RCC 7860 (cell line): ENCODE measurements at regions not wholly inside any gene's neighbourhood (a gene's known extent, or its start where the extent isn't known, plus 50 kb on each side); places are given as distances from the start of the nearest gene placed in this dataset.
"Not testable (repeated sequence)": the region's sequence is repeated elsewhere in the genome, so short reads cannot be mapped to it uniquely, and the experiment has no call there.

ENCODE experiments used
- DNase-seq: peaks from one replicate; pipeline ENCODE4 v3.0.0-alpha.2; 2015; ENCODE audit warnings: low spot score
- FAIRE-seq: peaks from 2 replicates; lab custom pipeline; 2012; peaks lifted over from hg19 to GRCh38; lab: Jason Lieb, UNC

DNA sequence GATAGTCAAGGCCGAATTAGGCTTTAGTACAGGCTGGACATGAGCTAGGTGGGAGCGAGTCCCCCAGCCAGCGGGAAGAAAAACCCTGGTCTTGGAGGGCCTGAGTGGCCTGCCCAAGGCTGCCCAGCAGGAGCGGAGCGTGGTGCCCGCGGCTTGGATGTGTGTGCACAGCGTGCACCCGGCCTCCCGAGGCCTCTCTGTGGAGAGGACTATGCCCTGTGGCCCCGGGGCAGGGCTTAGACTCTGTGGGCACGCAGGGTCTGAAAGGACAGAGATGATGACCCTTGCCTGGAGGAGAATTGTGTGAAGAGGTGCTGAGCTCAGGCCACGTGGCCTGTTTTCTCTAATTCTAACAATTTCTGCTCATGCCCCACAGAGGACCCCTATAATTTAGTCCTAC lies 124.6 kb upstream of the IQSEC1 start:
- DNase-seq (no peak), FAIRE-seq (no peak)

DNA sequence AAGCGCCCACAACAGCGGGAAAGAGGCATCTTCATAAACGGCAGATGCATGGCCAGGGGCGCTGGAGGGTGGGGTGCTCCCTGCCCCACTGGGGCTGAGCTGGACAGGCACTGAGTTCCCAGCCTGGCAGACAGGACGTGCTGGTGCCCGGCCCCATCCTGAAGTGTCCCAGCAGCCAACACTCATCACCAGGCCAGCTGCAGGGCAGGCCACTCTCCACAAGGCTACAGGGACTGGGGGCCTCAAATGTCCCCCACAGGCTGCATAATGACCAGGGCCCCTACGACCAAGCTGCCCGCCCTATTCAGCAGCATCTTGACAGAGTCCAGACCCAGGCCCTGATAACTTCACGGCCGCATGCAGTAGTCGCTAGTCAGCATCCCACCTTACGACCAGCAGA lies 124.1 kb upstream of the IQSEC1 start:
- no peak for FAIRE-seq
- DNase-seq: no peak

DNA sequence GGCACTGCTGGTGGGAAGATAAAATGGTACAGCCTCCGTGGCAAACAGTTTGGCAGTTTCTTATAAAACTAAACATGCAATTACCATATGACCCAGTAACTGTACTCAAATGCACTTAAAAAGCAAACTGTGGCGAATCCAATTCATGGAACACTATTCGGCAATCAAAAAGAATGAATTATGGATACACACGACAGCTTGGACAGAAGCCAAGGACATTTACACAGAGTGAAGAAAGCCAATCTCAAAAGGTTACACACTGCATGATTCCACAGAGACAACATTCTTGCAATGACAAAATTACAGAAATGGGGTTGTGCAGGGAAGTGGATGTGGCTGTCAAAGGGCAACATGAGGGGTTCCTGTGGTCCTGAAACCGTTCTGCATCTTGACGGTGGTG lies 122.1 kb upstream of the IQSEC1 start:
- no peak for DNase-seq
- FAIRE-seq: no peak

DNA sequence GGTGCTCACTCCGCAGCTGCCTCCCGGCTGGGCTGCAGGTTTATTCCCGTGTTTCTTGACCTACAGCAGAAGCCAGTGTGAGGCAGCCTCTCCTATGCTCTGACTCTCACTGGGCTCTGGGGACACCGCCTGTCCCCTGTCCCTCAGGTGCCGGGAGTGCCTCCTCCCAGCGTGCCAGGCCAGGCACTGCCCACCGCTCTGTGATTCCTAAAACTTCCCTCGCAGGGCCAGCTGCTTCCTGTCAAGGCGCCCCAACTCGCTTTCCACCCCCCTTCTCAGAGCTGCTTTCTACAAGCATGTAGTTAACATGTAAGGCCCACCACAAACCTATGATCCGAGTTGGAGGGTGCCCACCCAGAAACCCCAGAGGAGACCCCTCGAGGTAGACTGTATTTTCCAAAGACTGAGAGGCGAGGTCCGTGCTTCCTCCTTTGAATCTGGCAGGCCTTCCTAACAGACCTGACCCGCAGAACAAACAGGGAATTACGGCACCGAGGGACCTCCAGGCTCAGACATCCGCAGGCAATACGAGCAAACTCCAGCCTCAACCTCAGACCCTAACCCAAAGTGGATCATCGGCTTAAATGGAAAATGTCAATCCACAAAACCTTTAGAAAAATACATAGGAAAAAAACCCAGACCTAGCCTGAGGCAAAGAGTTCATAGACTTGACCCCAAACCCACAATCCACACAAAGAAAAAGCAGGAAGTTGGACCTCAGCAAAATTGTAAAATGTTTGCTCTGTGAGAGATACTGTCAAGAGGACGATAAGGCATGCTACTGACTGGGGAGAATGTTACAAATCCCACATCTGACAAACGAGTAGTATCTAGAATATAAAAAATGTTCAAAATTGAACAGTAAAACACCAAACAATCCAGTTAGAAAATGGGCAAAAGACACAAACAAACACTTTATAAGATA lies 121.3 kb upstream of the IQSEC1 start:
- DNase-seq: no peak
- FAIRE-seq: no peak

DNA sequence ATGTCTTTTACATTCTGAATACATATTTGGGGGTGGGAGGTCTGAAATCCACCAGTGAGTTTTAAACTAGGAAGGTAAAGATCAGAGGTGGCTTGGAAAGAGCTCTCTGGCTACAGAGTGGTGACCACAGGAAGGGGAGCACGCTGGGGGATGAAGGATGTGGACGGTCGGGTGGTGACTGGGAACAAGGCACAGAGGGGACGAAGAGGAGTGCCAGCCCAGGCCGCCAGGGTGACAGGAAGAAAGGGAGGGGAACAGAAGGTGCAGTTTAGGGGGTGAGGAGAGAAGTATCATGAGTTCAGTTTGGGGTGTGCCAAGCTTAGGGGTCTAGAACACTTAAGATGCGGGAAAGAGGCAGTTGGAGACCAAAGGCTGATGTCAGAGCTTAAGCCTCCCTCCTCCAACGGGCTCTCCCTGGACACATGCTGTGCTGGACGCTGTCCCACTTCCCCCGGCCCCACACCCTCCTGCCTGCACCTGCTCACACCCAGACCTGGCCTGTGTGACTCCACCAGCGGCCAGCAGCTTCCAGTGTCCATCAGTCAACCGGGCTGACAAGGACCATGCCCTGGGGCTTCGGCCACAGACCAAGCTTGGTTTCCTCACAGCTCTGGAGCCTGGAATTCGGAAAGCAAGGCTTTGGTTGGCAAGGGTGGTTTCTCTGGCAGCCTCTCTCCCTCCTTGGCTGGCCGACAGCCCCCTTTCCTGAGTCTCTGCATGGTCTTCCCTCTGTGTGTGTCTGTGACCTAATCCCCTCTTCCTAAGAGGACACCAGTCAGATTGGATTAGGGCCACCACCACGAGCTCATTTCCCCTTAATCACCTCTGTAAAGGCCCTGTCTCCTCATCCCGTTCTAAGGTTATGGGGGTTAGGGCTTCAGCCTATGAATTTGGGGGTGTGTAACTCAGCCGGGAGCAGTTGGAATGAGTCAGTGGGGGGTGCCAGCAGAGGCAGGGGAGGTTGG lies 120.4 kb upstream of the IQSEC1 start:
- no peak for FAIRE-seq
- DNase-seq: no peak

DNA sequence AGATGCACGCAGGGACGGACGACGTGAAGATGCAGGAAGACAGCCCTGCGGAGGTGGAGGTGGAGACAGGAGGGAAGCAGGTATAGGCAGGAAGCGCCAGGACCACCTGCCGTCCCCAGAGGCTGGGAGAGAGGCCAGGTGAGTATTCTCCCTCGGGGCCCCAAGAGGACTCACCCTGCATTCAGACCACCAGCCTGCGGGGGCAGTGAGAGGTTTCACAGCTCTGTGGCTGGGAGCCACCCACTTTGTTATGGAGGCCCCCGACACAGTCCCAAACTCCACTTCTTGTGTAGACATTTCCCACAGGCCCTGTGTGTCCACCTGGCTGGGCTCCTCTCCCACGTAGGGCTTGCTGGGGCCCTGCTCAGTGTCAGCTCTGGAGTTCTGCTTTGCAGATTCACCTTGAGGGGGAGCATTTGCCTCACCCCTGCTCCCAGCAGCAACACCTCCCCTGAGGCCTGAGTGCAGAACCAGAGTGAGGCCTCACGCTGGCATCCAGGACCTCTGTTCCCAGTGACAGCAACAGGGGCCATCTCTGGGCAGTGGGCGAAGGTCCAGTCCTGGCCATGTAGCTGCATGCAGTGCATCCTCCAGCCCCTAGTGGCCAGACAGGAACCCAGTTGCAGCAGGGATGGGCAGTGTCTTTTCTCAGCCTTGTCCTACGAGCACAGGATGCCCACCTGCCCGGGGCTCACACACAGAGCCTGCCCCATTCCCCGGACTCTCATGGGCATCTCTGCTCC lies 119.4 kb upstream of the IQSEC1 start:
- no peak for FAIRE-seq

DNA sequence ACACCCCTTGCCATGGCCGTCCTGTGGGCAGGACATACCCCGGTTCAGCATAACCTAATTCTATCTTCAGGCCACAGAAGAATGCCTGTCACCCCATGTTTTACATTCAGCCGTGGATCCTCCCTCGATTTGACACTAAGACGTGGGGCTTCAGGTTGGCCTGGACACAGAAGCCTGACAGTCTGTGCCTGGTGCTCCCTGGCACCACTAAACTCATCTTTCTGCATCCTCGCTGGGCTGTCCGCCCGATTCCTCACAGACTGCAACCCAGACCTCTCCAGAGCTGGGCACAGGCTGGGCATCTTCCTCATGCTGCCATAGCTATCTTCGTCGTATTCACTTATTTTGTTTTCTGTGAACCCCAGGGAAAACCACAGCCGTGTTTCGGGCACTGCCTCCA lies 117.8 kb upstream of the IQSEC1 start:
- DNase-seq (no peak), FAIRE-seq (no peak)

More for the DNA sequence above, 119.4 kb upstream of the IQSEC1 start:
- DNase-seq: no peak

DNA sequence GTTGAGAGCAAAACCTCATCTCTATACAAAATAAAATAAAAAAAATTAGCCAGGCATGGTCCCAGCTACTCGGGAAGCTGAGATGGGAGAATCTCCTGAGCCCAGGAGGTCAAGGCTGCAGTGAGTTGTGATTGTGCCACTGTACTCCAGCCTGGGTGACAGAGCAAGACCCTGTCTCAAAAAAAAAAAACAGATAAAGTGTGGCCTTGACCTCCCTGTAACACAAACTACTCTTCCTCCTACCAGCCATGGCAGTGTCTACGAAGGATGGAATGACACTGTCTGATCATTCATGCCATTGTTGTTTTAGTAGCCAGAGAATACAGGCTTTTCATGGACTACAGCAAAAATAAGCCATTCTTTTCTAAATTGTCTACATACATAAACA lies 117.1 kb upstream of the IQSEC1 start:
- no peak for FAIRE-seq
- DNase-seq: no peak

DNA sequence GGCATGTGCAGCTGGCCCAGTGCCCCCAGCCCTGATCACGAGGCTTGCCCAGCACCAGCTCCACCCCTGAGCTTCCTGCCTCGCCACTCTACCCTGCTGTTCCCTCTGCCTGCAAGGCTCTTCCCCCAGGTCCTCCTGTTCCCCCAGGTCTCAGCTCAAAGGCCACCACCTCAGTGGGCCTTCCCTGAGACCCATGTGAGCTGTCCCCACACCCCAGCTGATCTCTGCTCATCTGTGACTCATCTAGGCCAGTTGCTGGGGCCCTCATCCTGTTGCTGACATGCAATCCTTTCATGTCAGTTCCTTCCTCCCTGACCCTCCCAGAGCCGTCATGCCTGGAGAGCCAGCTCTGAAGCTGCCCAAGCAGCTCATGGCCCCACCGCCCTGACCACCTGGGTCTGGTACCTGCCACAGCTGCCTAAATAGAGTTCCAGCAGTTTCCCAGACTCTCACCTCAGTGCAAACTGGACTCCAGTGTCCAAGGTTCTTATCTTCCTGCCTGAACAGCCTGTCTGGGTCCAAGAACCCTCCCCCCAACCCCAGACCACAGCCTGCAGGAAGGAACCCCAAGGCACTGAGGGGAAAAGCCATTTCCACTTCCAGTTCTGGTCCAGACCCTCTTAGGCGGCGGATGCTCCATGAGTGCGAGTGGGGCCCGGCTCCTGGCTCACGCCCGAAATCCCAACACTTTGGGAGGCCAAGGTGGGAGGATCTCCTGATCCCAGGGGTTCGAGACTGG lies 116.6 kb upstream of the IQSEC1 start:
- DNase-seq: peak; percentile 25

DNA sequence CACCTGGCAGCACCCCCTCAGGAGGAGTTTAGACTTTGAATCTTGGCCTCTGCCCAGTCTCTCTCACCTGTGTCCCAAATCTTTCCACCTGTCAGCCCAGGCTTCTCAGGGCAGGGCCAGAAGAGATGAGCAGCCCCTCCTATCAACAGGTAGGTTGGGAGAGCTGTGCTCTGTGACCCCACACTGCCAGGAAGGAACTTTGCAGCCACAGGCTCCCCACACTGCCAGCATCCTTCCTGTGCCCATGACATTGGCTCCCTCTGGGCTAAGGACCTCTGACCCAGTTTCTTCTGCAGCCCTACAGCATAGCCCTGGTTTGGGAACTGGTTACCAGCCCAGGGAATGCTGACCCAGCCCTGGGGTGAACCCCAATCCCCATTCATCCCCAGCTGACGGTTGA lies 115.7 kb upstream of the IQSEC1 start:
- FAIRE-seq (no peak), DNase-seq (no peak)

More for the DNA sequence above, 116.6 kb upstream of the IQSEC1 start:
- no peak for FAIRE-seq

DNA sequence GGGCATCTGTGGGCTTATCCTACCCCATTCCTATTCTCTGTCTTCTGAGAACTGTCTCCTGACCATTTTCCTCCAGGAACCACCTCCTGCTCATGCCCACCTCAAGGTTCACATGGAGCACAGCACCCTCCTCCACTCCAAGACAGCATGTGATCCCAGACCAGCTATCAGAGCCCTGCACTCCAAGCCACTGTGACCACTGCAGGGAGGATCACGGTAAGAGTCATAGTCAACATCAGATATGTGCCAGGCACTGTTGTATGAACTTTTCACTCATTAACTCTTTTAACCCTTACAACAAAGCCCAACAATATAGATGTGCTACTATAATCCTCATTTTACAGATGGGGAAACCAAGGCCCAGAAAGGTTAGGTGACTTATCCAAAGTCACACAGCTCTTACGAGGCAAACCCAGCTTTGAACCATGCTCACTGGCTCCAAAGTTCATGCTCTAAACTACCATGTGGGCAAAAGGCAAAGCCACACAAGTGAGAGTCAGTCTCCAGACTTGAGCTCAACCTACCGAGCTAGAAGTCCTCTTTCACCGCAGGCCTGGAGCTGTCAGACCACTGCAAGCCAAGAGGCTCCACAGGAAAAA lies 115.1 kb upstream of the IQSEC1 start:
- FAIRE-seq (no peak), DNase-seq (no peak)

DNA sequence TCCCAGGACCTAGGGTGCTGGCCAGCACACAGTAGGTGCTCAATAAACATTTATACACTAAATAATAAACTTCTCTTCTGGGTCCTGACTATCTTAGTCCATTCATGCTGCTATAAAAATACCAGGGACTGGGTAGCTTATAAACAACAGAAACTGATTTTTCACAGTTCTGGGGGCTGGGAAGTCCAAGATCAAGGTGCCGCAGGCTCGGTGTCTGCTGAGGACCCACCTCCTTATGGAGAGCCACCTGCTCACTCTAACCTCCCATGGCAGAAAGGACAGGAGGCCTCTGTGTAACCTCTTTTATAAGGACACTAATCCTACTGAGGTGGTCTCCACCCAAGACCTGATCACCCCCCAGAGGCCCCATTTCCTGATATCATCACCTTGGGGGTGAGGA lies 114.4 kb upstream of the IQSEC1 start:
- FAIRE-seq (no peak), DNase-seq (no peak)

DNA sequence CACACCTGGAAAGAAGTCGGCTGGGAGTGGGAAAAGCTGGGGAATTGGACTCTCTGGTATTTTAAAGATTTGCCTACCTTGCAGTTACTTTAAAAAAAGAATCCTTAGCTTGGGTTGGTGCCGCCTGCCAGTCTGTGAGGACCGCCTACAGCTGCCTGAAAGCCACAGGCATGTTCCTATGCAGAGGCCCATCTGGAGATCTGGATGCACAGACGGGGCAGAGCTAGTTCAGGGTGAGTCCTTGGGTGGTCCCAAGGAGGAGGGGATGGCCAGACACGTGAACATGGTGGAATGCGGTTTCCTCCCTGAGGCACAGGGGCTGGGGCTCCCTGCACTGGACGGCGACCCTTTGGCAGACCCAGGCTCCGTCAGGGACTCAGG lies 113.2 kb upstream of the IQSEC1 start:
- FAIRE-seq: no peak
- no peak for DNase-seq

DNA sequence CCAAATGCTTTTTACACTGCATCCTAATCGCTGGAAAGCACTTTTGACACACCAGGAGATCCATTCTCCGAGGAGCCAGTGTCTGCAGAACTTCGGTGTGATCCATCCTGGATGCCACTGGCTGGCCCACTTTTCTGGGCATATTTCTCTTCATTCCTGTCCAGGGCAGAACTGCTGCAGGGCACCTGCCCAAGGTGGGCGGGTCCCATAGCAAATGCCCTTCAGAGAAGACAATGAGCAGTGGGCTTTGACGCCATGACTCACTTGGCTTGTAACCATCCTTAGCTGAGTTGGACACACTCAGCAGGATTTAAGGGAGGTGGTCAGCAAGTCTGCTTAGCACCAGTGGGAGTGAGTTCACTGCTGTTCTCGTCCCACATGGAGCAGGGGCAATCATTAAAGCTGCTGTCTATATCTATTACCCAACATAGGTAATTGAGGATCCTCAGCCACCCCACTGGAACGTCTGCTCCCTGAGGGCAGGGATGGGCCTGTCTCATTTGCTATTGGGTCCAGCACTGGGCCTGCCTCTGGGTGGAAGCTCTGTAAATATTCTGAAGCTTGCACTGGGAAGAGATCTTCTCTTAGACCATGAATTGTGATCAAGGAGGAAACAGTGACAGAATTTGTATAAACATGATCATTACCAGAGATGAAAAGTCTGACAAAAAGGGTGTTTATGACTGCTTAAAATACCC lies 112.7 kb upstream of the IQSEC1 start:
- FAIRE-seq (no peak), DNase-seq (no peak)

DNA sequence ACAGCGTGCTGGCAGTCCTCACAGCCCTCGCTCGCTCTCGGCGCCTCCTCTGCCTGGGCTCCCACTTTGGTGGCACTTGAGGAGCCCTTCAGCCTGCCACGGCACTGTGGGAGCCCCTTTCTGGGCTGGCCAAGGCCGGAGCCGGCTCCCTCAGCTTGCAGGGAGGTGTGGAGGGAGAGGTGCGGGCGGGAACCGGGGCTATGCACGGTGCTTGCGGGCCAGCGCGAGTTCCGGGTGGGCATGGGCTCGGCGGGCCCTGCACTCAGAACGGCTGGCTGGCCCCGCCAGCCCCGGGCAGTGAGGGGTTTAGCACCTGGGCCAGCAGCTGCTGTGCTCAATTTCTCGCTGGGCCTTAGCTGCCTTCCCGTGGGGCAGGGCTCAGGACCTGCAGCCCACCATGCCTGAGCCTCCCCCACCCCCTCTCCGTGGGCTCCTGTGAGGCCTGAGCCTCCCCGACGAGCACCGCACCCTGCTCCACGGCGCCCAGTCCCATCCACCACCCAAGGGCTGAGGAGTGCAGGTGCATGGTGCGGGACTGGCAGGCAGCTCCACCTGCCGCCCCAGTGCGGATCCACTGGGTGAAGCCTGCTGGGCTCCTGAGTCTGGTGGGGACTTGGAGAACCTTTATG lies 106.5 kb upstream of the IQSEC1 start:
- FAIRE-seq, DNase-seq: not testable (repeated sequence)

DNA sequence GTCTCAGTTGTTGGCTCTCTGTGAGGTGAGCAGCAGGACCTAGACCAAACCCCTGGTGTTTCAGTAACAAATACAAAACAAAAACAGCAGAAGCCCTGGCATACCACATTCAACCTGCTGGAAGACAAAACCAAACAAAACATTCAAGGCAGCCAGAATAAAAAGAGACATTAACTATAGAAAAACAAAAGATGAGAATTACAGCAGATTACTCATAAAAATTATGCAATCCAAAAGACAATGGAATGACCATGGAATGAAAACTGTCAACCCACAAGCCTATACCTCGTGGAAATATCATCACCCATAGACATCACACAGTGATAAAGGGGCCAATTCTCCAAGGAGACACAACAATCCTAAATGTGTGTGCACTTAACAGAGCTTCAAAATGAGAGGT lies 106.0 kb upstream of the IQSEC1 start:
- DNase-seq: no peak
- FAIRE-seq: no peak

DNA sequence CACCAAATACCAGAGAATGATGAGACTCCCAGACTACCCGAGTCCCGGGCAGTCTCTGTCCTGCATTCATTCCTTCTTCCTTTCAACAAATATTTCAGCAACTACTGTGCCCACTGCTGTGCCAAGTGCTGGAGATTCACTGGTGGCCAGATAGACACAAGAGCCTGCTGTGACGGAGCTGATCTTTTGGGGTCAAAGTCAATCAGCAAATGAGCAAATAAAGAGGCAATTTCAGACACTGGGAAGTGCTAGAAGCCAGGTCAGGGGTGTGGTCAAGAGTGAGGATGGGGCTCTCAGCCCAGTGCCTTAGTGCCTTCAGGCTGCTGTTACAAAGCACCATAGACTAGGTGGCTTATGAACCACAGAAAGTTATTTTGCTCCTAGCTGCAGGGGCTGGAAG lies 104.9 kb upstream of the IQSEC1 start:
- FAIRE-seq (no peak), DNase-seq (no peak)

DNA sequence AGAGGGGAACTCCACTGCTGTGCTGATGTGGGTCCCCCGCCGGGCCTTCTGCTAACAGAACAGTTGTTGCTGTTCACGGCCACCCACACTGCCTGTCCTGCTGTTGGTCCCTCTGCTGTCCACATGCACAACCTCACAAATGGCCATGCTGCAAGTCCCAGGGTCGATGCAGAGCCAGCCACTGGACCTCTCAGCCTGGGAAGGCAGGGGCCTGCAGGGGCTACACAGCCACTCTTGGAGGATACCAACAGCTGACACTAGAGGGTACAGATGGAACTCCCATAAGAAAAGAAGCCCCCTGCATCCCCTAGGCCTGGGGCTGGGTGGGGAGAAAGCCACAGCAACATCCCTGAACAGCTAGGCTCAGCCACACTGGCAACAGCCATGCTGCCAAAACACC lies 104.4 kb upstream of the IQSEC1 start:
- no peak for DNase-seq
- no peak for FAIRE-seq

DNA sequence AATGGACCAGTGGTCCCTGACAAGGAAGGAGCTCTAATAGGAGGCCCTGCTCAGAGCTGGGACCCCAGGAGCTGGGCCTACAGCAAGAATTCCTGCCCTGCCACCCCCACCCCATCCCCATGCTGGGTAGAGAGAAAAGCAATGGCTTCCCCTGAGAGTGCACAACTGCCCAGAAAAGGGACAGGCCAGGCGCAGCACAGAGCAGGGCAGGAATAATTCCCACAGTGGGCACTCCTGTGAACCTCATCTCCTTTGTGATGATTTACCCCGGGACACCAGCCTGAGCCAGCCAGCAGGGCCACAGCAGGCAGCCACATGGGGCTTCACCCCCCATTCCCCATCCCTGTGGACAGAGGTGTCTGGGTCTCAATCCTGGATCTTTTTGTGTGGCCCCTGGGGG lies 104.0 kb upstream of the IQSEC1 start:
- no peak for FAIRE-seq

More for the DNA sequence above, 104.0 kb upstream of the IQSEC1 start:
- DNase-seq: no peak
